ENCODE measurements at regions not wholly inside any gene's neighbourhood (a gene's known extent, or its start where the extent isn't known, plus 50 kb on each side); places are given as distances from the start of the nearest gene placed in this dataset.

DNA sequence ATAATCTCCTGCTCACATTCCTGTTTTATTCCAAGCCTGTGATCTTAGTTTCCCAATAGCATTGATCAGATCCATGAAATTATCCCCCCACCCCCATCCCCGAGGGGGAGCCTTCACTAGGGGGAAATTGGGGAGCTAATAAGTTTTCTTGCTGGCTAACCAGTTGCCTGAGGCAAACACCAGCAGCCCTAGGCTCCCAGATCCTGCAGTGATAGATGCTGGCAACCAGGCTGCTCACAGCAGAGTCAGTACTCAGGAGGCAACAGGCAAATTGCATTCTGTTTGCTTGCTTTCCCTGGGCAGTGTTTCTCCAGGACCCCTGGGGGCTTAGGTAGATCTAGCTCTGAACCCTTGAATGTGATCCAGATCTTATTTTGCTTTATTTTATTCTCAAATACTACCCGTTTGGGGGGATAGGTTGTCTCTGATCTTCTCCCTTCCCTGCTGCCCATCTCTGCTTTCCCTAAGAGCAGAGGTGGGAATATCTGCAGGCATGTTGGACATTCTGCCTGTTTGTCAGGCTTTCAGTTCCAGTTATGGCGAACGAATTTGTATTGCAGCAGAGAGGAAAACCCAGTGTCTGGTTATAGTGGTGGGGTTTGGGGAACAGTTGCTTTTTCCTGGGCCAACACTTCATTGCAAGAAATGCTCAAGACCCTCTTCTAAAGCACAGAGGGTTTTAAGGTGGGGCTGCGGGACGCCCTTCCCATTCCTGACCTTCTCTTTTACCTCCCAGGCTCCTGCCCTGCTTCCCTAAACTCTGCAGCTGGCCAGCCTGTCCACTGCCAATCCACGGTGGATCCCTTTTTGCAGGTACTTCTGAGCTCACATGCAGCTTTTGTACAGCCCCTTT is 289.8 kb upstream of the PLXNA2 start:
- peak overlapping the region in 2 of 7 donors; percentile 14 to 33 for H3K27ac Mint-ChIP-seq
- Histone ChIP-seq H3K4me3 (replicated peaks in 1 of 3; ENCODE audit: low read depth in 2 of 3, low read length in 3 of 3) (no peak overlapping the region), H3K27ac (ENCODE audit: low read depth in 1 of 2, low read length in 2 of 2) (no peak overlapping the region), H3K9me3 (replicated peaks in 1 of 2; ENCODE audit: control insufficient read depth in 1 of 2, insufficient read depth in 1 of 2, low read length in 2 of 2) (no peaks in the 10 kb centered on the region), H3K9ac (ENCODE audit: insufficient read depth, low read length, poor library complexity, severe bottlenecking) (no peak overlapping the region), H2AFZ (ENCODE audit: insufficient read depth, low read depth, low read length, poor library complexity, severe bottlenecking) (no peak overlapping the region), H3K79me2 (ENCODE audit: insufficient read depth, low read length) (no peaks in the 10 kb centered on the region), H3K4me2 (replicated peaks; ENCODE audit: extremely low read depth, low read length, poor library complexity, severe bottlenecking) (no peak overlapping the region), H4K20me1 (ENCODE audit: insufficient read depth, low read length) (no peaks in the 10 kb centered on the region), H3K27me3 (ENCODE audit: control insufficient read depth in 2 of 2, insufficient read depth in 2 of 2, low read length in 2 of 2) (no peaks in the 10 kb centered on the region), H3K4me1 (ENCODE audit: control insufficient read depth in 1 of 2, insufficient read depth in 2 of 2, low read length in 2 of 2) (peaks cover 0 to 13% of the 10 kb centered on the region in 2 donors), H3K36me3 (replicated peaks in 1 of 2; ENCODE audit: control insufficient read depth in 1 of 2, insufficient read depth in 2 of 2, low read length in 2 of 2) (no peaks in the 10 kb centered on the region)
- no peaks in the 10 kb centered on the region for H3K9me3 Mint-ChIP-seq
- WGBS (ENCODE audit: insufficient coverage) = 95% methylated on average over 3 of the region's 7 CpGs
- H3K4me3 Mint-ChIP-seq = no peak overlapping the region
- TF ChIP-seq CTCF (IDR thresholded peaks at IDR 0.05) = no peak
- no peaks in the 10 kb centered on the region for H3K36me3 Mint-ChIP-seq
- no peak for DNase-seq
- H3K27me3 Mint-ChIP-seq (ENCODE audit: low read depth in 3 of 3) = peaks cover 1 to 17% (median 11%) of the 10 kb centered on the region in 3 donors
- intact Hi-C loops (cut with micrococcal nuclease) = no loop called here
- peaks cover 14% of the 10 kb centered on the region for H3K4me1 Mint-ChIP-seq

DNA sequence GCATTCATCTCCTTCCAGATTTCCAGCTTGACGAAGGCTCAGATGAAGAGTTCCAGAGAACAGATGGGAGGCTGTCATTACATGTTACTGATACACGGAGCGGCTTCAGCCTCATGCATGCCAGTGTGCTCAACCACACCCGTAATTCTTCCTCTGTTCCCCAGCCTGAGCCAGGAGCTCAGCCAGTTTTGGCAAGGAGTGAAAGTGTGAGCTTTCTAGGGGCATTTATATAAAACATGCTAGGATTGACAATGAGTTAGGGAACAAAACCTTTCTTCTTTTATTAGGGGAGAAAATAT is 290.4 kb upstream of the PLXNA2 start:
- H3K4me3 ChIP-seq (replicated peaks in 1 of 3; ENCODE audit: low read depth in 2 of 3, low read length in 3 of 3) = no peak overlapping the region
- no peak for TF ChIP-seq CTCF (IDR thresholded peaks at IDR 0.05)
- Mint-ChIP-seq H3K9me3 (no peaks in the 10 kb centered on the region), H3K4me3 (no peak overlapping the region), H3K27me3 (ENCODE audit: low read depth in 3 of 3) (peaks cover 1 to 17% (median 11%) of the 10 kb centered on the region in 3 donors), H3K36me3 (no peaks in the 10 kb centered on the region), H3K27ac (no peak overlapping the region), H3K4me1 (peaks cover 16% of the 10 kb centered on the region)
- H3K9me3 ChIP-seq (replicated peaks in 1 of 2; ENCODE audit: control insufficient read depth in 1 of 2, insufficient read depth in 1 of 2, low read length in 2 of 2) = no peaks in the 10 kb centered on the region
- H2AFZ ChIP-seq (ENCODE audit: insufficient read depth, low read depth, low read length, poor library complexity, severe bottlenecking) = no peak overlapping the region
- no peak overlapping the region for H3K9ac ChIP-seq (ENCODE audit: insufficient read depth, low read length, poor library complexity, severe bottlenecking)
- intact Hi-C loops (cut with micrococcal nuclease) = no loop called here
- no peaks in the 10 kb centered on the region for H4K20me1 ChIP-seq (ENCODE audit: insufficient read depth, low read length)
- H3K4me2 ChIP-seq (replicated peaks; ENCODE audit: extremely low read depth, low read length, poor library complexity, severe bottlenecking) = no peak overlapping the region
- H3K4me1 ChIP-seq (ENCODE audit: control insufficient read depth in 1 of 2, insufficient read depth in 2 of 2, low read length in 2 of 2) = peaks cover 0 to 14% of the 10 kb centered on the region in 2 donors
- H3K27ac ChIP-seq (ENCODE audit: low read depth in 1 of 2, low read length in 2 of 2) = no peak overlapping the region
- no peaks in the 10 kb centered on the region for H3K79me2 ChIP-seq (ENCODE audit: insufficient read depth, low read length)
- H3K27me3 ChIP-seq (ENCODE audit: control insufficient read depth in 2 of 2, insufficient read depth in 2 of 2, low read length in 2 of 2) = no peaks in the 10 kb centered on the region
- DNase-seq = no peak
- H3K36me3 ChIP-seq (replicated peaks in 1 of 2; ENCODE audit: control insufficient read depth in 1 of 2, insufficient read depth in 2 of 2, low read length in 2 of 2) = no peaks in the 10 kb centered on the region
- WGBS (ENCODE audit: insufficient coverage) = 93% methylated on average over 2 of the region's 4 CpGs
